PFSK-1 (cell line): ENCODE measurements at regions not wholly inside any gene's neighbourhood (a gene's known extent, or its start where the extent isn't known, plus 50 kb on each side); places are given as distances from the start of the nearest gene placed in this dataset.

Experiments used
- FOXP2 ChIP-seq: optimal IDR thresholded peaks from 2 replicates; pipeline ENCODE3; 2011; ENCODE audit warnings: borderline replicate concordance, control low read depth, inconsistent platforms; ENCODE audit not compliant: insufficient read depth; ENCODE audit errors: extremely low read length, extremely low read depth
- POLR2AphosphoS5 ChIP-seq: IDR thresholded peaks from 2 replicates; pipeline ENCODE4 v1.6.1; 2012; ENCODE audit warnings: low read depth, mild to moderate bottlenecking, control low read depth, low read length, moderate library complexity
- SIN3A ChIP-seq: IDR thresholded peaks from 2 replicates; pipeline ENCODE4 v1.6.1; 2012; ENCODE audit warnings: mild to moderate bottlenecking, low read length, moderate library complexity, borderline replicate concordance; ENCODE audit not compliant: insufficient read depth
- TAF1 ChIP-seq: IDR thresholded peaks from 2 replicates; pipeline ENCODE4 v1.6.1; 2012; ENCODE audit warnings: low read length, control low read depth, borderline replicate concordance; ENCODE audit not compliant: insufficient read depth
- TF ChIP-seq, protein P1 (sequence below), 2 experiments: IDR thresholded peaks; 2 replicates each; pipeline versions ENCODE4 v1.6.1 to v1.8.0; 2011 to 2012; ENCODE audit warnings: low read depth in 2 of 2, low read length in 2 of 2, control low read depth in 1 of 2, inconsistent platforms in 1 of 2, mild to moderate bottlenecking in 1 of 2, moderate library complexity in 1 of 2; ENCODE audit not compliant: insufficient read depth in 1 of 2

- TF ChIP-seq FOXP2 (no peak), POLR2AphosphoS5 (no peak), SIN3A (no peak), TAF1 (no peak)
- TF ChIP-seq, protein P1, sequence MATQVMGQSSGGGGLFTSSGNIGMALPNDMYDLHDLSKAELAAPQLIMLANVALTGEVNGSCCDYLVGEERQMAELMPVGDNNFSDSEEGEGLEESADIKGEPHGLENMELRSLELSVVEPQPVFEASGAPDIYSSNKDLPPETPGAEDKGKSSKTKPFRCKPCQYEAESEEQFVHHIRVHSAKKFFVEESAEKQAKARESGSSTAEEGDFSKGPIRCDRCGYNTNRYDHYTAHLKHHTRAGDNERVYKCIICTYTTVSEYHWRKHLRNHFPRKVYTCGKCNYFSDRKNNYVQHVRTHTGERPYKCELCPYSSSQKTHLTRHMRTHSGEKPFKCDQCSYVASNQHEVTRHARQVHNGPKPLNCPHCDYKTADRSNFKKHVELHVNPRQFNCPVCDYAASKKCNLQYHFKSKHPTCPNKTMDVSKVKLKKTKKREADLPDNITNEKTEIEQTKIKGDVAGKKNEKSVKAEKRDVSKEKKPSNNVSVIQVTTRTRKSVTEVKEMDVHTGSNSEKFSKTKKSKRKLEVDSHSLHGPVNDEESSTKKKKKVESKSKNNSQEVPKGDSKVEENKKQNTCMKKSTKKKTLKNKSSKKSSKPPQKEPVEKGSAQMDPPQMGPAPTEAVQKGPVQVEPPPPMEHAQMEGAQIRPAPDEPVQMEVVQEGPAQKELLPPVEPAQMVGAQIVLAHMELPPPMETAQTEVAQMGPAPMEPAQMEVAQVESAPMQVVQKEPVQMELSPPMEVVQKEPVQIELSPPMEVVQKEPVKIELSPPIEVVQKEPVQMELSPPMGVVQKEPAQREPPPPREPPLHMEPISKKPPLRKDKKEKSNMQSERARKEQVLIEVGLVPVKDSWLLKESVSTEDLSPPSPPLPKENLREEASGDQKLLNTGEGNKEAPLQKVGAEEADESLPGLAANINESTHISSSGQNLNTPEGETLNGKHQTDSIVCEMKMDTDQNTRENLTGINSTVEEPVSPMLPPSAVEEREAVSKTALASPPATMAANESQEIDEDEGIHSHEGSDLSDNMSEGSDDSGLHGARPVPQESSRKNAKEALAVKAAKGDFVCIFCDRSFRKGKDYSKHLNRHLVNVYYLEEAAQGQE (IDR thresholded peaks at IDR 0.05; ENCODE audit: insufficient read depth in 1 of 2, low read depth in 2 of 2, low read length in 2 of 2) = no peak
These were observed 140.3 kb downstream of the GPCPD1 start for GRCh38 chr20:5470458-5470857.

- TF ChIP-seq, protein P1 (IDR thresholded peaks at IDR 0.05; ENCODE audit: insufficient read depth in 1 of 2, low read depth in 2 of 2, low read length in 2 of 2) = no peak
- TF ChIP-seq SIN3A (no peak), TAF1 (no peak), POLR2AphosphoS5 (no peak), FOXP2 (no peak)
These were observed 141.7 kb downstream of the GPCPD1 start for GRCh38 chr20:5469111-5469510.

- no peak for TF ChIP-seq SIN3A
- no peak for TF ChIP-seq TAF1
These were observed 143.7 kb downstream of the GPCPD1 start for GRCh38 chr20:5467086-5467485.

DNA sequence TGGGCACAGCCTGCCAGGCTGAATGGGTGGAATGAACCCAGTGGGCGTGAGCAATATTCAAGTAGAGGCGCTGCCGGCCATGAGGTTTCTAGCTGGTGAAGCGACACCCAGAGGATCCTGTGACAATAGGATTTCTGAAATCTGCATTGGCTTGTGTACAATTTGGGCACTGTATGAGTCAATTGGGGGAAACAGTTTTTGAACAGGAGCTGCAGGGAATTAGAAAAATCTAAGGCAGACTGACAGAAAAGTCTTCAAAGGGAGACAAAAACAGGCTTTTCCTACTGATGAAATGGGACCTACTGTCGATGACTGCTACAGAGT is 145.2 kb downstream of the GPCPD1 start:
- TF ChIP-seq POLR2AphosphoS5 (no peak), FOXP2 (no peak), SIN3A (no peak), TAF1 (no peak)
- TF ChIP-seq, protein P1 (IDR thresholded peaks at IDR 0.05; ENCODE audit: insufficient read depth in 1 of 2, low read depth in 2 of 2, low read length in 2 of 2) = no peak

GRCh38 chr20:5464901-5465603 is 145.8 kb downstream of the GPCPD1 start:
- TF ChIP-seq TAF1 = no peak
- no peak for TF ChIP-seq FOXP2
- TF ChIP-seq POLR2AphosphoS5 = no peak
- no peak for TF ChIP-seq SIN3A
- TF ChIP-seq, protein P1 (IDR thresholded peaks at IDR 0.05; ENCODE audit: insufficient read depth in 1 of 2, low read depth in 2 of 2, low read length in 2 of 2) = no peak
